ENCODE measurements at regions not wholly inside any gene's neighbourhood (a gene's known extent, or its start where the extent isn't known, plus 50 kb on each side); places are given as distances from the start of the nearest gene placed in this dataset.

DNA sequence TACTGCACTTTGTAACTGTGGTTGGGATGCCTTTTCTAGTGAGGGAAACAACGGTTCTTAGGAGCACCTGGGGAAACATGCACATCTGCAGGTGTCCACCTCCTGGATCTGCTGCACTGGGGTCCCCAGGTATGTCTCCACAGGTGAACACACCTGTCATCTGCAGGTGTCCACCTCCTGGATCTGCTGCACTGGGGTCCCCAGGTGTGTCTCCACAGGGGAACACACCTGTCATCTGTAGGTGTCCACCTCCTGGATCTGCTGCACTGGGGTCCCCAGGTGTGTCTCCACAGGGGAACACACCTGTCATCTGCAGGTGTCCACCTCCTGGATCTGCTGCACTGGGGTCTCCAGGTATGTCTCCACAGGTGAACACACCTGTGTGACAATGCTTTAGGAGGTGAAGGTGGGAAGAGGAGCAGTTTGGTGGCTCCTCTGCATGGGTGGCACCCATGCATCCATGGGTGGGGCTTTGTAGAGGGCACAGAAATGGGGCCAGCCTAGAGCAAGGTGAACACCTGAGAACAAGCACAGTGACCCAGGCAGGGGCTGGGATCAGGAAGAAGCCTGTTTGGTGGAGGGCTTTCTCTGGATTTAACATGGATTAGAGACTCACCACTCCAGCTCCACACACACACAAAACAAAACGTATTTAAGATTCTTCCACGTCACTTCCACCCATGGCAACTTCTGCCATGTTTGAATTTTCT lies 206.0 kb upstream of the CDH4 start:
- no peak for DNase-seq

- DNase-seq = no peak
Observed at GRCh38 chr20:61046721-61047351, 205.2 kb upstream of the CDH4 start.

DNA sequence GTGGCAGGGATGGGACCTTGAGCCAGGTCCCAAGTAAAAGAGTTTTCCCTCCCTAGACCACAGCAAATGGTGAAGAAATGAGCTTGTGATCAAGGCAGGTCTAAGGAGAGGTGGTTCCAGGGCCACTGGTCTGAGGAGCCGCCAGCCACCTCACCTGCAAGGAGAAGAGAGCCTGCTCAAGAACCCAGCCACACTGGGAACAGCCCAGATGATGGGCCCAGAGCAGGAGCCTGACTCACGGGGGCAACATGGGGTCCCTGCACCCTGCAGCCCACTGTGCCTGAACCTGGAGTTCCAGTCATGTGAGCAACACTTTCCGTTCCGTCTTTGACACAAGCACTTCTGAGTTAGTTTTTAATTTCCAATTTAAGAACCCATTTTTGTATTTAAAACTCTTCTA lies 204.5 kb upstream of the CDH4 start:
- DNase-seq = no peak

GRCh38 chr20:61048302-61048701 lies 203.8 kb upstream of the CDH4 start:
- no peak for DNase-seq

DNA sequence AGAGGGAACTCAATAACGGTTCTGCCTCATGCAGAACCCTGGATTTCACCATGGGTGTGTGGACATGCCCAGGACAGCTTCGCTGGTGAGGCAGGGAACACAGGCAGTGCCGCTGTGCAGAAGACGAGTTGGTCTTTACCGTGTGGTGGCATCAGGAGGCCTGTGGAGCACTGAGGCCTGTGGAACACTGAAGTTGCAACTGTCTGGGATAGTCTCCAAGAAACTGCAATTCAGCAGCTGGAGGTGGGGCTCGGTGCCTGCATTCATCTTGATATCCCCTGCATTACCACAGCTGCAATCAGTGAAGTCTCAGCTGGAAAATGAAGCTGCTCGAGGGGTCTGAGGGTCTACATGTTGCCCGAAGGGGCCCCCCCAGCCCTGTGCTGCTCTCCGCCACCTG lies 202.4 kb upstream of the CDH4 start:
- no peak for DNase-seq

- no peak for DNase-seq
Observed at GRCh38 chr20:61050336-61050890, 201.6 kb upstream of the CDH4 start.

GRCh38 chr20:61052195-61052750 lies 199.8 kb upstream of the CDH4 start:
- DNase-seq = no peak

DNA sequence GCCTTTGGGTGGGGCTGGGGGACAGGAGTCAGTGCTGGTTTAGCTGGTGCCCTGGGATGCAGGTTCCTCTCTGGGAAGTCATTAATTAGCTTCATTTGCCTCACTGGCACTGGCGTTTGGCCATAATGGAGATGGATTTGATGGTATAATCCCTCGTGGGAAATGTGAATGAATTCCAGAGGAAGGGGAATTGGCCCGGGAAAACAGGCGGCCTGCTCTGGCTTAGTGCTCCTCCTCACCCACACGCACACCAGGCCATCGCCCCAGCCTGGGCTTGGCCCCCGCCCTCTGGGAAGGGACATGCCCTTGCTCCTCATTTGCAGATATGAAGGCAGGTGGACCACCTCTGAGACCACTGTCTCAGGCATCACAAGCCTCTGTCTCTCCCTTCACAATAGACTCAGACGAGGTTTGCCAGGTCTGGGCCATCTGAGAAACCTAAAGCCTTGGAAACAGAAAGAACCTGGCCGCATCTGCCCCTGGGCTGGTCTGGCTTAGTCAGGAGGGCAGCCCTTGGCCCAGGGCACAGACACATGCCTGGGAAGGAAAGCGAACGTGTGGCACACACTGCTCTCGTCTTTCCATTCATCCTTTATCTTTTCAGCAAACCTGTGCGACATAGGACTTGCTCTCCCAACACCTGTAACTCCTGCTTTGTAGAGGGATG lies 199.2 kb upstream of the CDH4 start:
- DNase-seq = no peak

DNA sequence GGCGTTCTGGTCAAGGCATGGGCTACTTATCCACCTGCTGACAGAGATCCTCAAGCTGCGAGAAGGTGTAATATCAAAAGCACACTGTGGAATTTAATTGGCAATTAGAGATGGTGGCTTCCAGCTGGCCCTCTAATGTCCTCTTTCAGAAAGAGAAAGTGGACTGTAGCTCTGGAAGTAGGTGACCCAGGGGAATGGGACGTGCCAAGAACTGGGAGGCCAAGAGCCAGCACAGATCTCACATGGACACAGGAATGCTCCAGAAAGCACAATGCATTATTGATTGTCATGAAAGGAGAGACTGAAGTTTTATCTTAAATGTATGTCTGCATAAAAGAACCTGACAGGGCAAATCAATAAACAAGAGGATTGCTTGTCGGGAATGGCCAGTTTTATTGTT lies 198.6 kb upstream of the CDH4 start:
- DNase-seq = no peak

DNA sequence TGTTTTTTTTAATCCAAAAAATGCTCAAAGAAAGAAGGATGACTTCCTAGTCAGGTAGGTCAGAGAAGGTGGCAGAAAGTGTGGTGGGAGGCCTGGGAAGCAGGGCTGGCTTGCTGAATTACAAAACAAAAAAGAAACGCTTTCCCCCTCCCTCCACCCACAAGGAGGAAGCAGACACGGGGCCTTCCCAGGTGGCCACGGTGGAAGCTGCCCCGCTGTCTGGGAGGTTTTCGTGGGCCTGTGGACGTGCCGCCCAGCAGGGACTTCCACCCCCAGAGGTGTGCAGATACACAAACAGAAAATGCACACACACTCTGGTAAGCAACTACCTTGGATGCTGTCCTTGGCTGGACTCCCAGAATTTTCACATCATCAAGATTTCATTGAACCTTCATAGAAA lies 198.2 kb upstream of the CDH4 start:
- DNase-seq = no peak

DNA sequence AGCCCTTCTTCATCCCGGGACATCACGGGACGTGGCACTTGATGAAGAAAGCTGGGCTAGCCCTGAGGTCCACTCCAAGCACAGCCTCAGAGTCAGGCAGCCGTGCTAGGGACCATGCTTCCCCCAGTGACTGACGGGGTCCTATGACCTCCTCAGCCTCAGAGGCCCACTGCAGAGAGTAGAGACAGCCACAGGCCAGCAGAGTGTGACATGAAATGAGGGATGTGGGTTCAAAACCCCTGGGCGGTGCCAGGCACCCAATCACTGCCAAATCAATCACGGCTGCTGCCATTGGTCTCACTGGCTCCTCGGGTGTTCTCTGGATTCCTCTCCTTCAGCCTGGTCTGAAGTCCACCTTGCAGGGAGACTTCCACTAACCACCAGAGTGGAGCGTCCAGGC lies 197.7 kb upstream of the CDH4 start:
- no peak for DNase-seq

DNA sequence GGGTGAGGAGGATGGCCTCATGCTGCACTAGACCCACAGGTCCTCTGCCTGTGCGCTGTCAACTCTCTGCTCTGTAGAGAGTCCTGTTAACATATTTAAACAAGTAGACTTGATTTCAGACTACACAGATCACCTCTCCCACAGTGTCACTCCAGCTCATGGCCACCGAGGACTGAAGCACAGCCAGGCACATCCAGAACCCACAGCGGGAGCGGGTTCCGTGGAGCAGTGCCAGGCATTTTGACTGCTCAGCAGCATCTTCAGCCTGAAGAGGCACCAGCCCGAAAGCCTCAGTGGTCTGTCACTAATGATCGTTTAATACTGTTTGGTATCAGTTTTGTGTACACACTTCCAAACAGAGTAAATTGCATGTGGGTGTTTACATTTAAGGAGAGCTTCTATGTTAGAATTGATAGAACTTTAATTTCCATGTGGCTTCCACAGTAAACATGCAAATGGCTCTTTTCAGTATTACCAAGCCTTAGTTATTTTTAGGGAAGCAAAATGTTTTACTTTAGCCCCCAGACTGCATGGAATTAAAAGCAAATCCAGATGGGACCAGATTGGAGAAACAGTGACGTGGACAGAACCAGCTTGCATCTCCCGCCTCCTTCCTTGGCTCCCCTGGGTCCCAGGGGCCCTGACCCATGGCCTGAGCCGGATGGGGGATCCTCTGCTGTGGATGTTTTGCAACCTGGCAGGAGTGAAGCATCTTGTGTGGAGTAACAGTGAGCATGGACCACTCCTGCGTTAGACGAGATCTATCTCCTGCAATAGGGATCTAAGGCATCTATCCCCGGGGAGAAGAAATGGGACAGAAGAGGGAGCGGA lies 196.7 kb upstream of the CDH4 start:
- no peak for DNase-seq

DNA sequence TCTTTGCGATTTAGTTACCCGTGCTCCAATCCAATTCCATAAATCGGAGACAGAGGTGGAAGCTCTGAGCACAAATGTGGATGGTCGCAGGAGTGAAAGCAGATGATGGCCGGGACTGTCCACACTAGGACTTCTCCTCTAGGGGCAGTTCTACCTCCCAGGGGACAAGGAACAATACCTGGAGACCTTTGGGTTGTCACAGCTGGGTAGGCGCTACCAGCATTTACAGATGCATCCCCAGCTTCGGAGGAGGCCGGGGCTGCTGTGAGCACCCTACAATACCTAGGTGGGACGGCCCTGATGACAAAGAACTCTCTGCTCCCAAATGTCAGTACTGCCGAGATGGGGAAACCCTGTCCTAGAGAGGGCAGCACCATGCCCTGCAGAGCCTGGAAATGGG lies 195.9 kb upstream of the CDH4 start:
- DNase-seq = no peak

GRCh38 chr20:61056627-61057442 lies 195.2 kb upstream of the CDH4 start:
- DNase-seq = no peak

GRCh38 chr20:61057443-61058121 lies 194.5 kb upstream of the CDH4 start:
- no peak for DNase-seq

GRCh38 chr20:61061981-61062380 lies 190.1 kb upstream of the CDH4 start:
- DNase-seq = no peak

GRCh38 chr20:61065853-61066252 lies 186.2 kb upstream of the CDH4 start:
- no peak for DNase-seq

- DNase-seq = no peak
Observed at GRCh38 chr20:61066526-61066925, 185.5 kb upstream of the CDH4 start.

- no peak for DNase-seq
Observed at GRCh38 chr20:61067221-61067620, 184.8 kb upstream of the CDH4 start.

DNA sequence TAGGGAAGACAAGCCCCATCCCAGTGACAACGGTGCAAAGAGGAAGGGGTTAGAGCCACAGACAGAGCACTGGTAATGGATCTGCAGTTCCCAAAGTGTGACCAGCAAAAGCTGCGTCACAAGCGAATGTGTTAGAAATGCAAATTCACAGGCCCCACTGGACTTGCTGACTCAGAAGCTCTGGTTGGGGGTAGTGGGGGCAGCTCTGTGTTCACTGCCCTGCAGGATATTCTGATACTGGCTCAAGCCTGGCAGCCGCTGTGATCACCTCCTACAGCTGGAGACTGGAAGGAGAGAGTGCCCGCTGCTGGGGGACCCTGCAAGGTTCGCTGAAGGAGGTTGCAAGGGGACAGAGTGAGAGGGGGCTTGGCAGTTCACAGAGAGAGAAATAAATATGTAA lies 179.7 kb upstream of the CDH4 start:
- DNase-seq = no peak

- DNase-seq = no peak
Observed at GRCh38 chr20:61073376-61073775, 178.7 kb upstream of the CDH4 start.

Data from activated CD4-positive, alpha-beta T cell treated with anti-CD3 and anti-CD28 coated beads, Interleukin-2, amount 50 U/mL, for 16 hours (primary cell).